Fibroblast of the aortic adventitia (primary cell): ENCODE measurements at regions not wholly inside any gene's neighbourhood (a gene's known extent, or its start where the extent isn't known, plus 50 kb on each side); places are given as distances from the start of the nearest gene placed in this dataset.
A peak's percentile ranks its signal among the peaks of the same experiment; 100 is the strongest.

ENCODE experiments used
- DNase-seq: peaks from one replicate; pipeline ENCODE4 v3.0.0-alpha.2; 2010; ENCODE audit warnings: low read depth
- H3K4me3 ChIP-seq: 2 replicates; pipeline ENCODE4 v1.5.1; 2011; ENCODE audit warnings: low read depth, mild to moderate bottlenecking, control low read depth, low read length, moderate library complexity
- TF ChIP-seq, protein P1 (sequence below): IDR thresholded peaks from 2 replicates; pipeline ENCODE4 v1.5.1; 2011; ENCODE audit warnings: mild to moderate bottlenecking, low read length, control low read depth, inconsistent platforms; ENCODE audit not compliant: insufficient read depth

- DNase-seq, result no peak
- TF ChIP-seq, protein P1, sequence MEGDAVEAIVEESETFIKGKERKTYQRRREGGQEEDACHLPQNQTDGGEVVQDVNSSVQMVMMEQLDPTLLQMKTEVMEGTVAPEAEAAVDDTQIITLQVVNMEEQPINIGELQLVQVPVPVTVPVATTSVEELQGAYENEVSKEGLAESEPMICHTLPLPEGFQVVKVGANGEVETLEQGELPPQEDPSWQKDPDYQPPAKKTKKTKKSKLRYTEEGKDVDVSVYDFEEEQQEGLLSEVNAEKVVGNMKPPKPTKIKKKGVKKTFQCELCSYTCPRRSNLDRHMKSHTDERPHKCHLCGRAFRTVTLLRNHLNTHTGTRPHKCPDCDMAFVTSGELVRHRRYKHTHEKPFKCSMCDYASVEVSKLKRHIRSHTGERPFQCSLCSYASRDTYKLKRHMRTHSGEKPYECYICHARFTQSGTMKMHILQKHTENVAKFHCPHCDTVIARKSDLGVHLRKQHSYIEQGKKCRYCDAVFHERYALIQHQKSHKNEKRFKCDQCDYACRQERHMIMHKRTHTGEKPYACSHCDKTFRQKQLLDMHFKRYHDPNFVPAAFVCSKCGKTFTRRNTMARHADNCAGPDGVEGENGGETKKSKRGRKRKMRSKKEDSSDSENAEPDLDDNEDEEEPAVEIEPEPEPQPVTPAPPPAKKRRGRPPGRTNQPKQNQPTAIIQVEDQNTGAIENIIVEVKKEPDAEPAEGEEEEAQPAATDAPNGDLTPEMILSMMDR, result no peak
Measured at GRCh38 chr6:71459162-71459561, 170.6 kb downstream of the OGFRL1 start.

GRCh38 chr6:71460933-71461332, 172.3 kb downstream of the OGFRL1 start:
- H3K4me3 ChIP-seq, result no peak overlapping the region
- TF ChIP-seq, protein P1, result no peak
- DNase-seq, result no peak

More at GRCh38 chr6:71459162-71459561, 170.6 kb downstream of the OGFRL1 start:
- no peak overlapping the region for H3K4me3 ChIP-seq

- no peak overlapping the region for H3K4me3 ChIP-seq
- peak; percentile 71 for DNase-seq
- TF ChIP-seq, protein P1, result no peak
Measured at GRCh38 chr6:71463061-71463460, 174.4 kb downstream of the OGFRL1 start.

GRCh38 chr6:71465096-71465495, 176.5 kb downstream of the OGFRL1 start:
- DNase-seq, result no peak
- H3K4me3 ChIP-seq, result no peak overlapping the region
- TF ChIP-seq, protein P1, result no peak

DNA sequence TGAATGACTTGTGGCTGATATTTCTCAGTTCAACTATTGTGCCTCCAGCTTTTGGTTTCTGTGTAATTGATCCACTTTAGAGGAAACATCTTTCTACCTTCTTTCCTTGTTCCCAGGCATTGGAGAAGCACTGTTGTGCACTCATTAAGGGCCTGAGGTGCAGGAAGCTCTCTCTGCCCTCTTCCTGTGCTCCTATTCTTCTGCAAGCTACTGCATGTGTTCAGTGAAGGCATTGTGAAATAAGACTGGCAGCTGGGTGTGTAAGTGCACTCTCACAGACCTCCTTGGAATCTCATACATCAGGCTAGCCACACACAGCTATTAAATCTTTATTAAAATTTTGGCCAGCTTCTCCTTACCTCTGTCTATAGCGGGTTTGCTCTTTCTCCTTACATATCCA, 177.8 kb downstream of the OGFRL1 start:
- no peak for DNase-seq
- no peak overlapping the region for H3K4me3 ChIP-seq
- TF ChIP-seq, protein P1, result no peak

GRCh38 chr6:71468038-71468437, 179.4 kb downstream of the OGFRL1 start:
- no peak overlapping the region for H3K4me3 ChIP-seq
- DNase-seq, result no peak
- TF ChIP-seq, protein P1, result no peak

- H3K4me3 ChIP-seq, result peak overlapping the region; percentile 36
- DNase-seq, result peak; percentile 92
- TF ChIP-seq, protein P1, result no peak
Measured at GRCh38 chr6:71468841-71469700, 180.5 kb downstream of the OGFRL1 start.
